ENCODE measurements at regions not wholly inside any gene's neighbourhood (a gene's known extent, or its start where the extent isn't known, plus 50 kb on each side); places are given as distances from the start of the nearest gene placed in this dataset.

DNA sequence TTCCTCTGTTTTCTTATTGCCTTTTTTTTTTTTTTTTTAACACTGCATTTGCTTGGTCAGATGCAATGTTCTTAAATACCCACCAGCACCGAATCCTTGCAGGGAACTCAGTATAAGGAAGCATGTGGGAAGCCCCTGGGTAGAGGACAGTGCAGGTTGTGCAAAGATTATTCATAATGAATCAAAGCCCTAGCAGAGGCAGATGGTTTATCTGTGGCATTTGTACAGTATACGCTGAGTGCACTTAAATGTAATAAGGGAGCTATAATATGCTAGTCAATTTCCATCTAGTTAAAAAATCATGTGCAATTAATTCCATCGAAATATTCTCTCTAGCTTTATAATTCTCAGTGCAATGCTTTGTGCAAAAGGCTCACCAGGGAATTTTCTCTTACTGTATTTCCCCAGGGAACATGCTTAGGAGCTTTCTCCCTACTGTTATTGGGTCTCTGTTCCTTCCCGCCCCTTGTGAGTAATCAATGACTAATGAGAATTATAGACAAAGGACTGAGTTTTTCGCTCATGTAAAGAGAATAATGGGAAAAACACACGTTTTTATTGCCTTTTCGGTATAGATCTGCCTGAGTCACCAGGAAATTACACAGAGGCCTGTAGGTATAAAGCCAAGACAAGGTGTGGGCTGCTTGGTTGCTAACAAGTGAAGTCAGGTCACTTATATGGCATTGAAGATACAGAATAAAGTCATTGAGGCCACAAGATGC is 1214.3 kb upstream of the TMEM132C start:
- Histone ChIP-seq H3K9me3 (ENCODE audit: control insufficient read depth, insufficient read depth, low read length) (peaks cover 7% of the 10 kb centered on the region), H3K9ac (ENCODE audit: low read depth, low read length) (no peak overlapping the region), H3K27me3 (ENCODE audit: control insufficient read depth, insufficient read depth, low read length) (no peaks in the 10 kb centered on the region), H3K4me3 (ENCODE audit: low read depth, low read length) (no peak overlapping the region), H3K36me3 (ENCODE audit: control insufficient read depth, insufficient read depth, low read length) (no peaks in the 10 kb centered on the region), H3K4me1 (ENCODE audit: control insufficient read depth, insufficient read depth, low read length) (no peaks in the 10 kb centered on the region)

DNA sequence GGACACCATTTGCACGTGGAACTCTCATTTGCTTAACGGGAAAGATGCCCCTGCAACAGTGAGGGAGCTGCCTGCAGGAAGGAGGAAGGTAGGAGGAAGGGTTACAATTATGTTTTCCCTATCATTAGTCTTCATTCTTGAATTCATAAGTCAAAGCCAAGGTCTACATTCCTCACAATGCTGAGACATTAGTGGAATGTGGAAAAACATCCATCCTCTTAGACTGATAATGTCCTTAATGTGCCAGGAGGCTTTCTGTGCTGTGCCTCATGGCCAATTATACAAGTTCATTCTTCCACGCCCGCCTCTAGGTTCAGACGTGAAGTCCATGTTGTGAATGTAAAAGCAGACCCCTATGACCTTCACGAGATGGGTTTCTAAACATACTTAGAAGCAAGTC is 1212.4 kb upstream of the TMEM132C start:
- Histone ChIP-seq H3K9me3 (ENCODE audit: control insufficient read depth, insufficient read depth, low read length) (peaks cover 9% of the 10 kb centered on the region), H3K36me3 (ENCODE audit: control insufficient read depth, insufficient read depth, low read length) (no peaks in the 10 kb centered on the region), H3K27me3 (ENCODE audit: control insufficient read depth, insufficient read depth, low read length) (no peaks in the 10 kb centered on the region), H3K4me3 (ENCODE audit: low read depth, low read length) (no peak overlapping the region), H3K4me1 (ENCODE audit: control insufficient read depth, insufficient read depth, low read length) (no peaks in the 10 kb centered on the region), H3K9ac (ENCODE audit: low read depth, low read length) (no peak overlapping the region)

DNA sequence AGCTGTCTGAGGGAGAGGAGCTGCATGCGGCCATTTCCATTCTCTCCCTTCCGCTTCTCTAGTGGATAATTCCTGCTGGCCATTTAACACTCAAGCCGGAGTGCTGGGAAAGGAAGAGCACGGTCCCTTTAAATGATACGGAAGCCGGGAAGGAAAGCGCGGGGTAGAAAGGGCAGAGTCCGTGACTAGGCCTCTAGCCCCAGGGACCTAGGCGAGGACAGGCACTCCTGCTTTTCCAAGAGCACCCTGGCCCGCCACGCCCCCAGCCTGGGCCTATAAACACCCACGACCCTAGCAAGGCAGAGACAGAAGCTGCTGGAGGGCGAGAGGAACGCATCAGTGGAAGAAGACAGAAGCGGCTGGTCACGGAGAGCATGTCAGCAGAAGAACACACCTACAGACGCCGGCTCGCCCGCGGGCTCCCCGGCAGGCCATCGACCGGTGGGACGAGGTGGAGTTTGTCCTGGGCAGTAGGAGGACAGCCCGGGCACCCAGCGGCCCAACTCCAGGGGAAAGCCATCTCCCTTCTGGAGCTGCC is 1206.6 kb upstream of the TMEM132C start:
- Histone ChIP-seq H3K9me3 (ENCODE audit: control insufficient read depth, insufficient read depth, low read length) (peaks cover 2% of the 10 kb centered on the region), H3K36me3 (ENCODE audit: control insufficient read depth, insufficient read depth, low read length) (no peaks in the 10 kb centered on the region), H3K9ac (ENCODE audit: low read depth, low read length) (no peak overlapping the region), H3K27me3 (ENCODE audit: control insufficient read depth, insufficient read depth, low read length) (no peaks in the 10 kb centered on the region), H3K4me3 (ENCODE audit: low read depth, low read length) (no peak overlapping the region), H3K4me1 (ENCODE audit: control insufficient read depth, insufficient read depth, low read length) (no peaks in the 10 kb centered on the region)

DNA sequence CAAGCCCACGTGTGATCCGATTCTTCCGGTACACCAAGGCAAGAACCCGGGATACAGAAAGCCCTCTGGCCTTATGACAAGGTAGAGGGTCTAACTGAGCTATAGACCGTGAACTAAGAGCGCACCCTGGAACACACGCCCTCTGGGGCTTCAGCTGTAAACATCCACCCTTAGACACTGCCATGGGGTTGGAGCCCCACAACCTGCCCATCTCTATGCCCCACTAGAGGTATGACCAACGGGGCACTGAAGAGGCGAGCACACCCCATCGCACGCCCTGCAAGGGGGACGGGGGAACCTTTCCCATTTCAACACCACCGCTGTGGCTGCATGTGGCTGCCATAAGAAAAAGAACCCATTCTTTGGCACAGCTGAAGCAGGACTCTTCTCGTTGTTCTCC is 1206.0 kb upstream of the TMEM132C start:
- Histone ChIP-seq H3K9me3 (ENCODE audit: control insufficient read depth, insufficient read depth, low read length) (peaks cover 2% of the 10 kb centered on the region), H3K4me3 (ENCODE audit: low read depth, low read length) (no peak overlapping the region), H3K27me3 (ENCODE audit: control insufficient read depth, insufficient read depth, low read length) (no peaks in the 10 kb centered on the region), H3K4me1 (ENCODE audit: control insufficient read depth, insufficient read depth, low read length) (no peaks in the 10 kb centered on the region), H3K9ac (ENCODE audit: low read depth, low read length) (no peak overlapping the region), H3K36me3 (ENCODE audit: control insufficient read depth, insufficient read depth, low read length) (no peaks in the 10 kb centered on the region)

DNA sequence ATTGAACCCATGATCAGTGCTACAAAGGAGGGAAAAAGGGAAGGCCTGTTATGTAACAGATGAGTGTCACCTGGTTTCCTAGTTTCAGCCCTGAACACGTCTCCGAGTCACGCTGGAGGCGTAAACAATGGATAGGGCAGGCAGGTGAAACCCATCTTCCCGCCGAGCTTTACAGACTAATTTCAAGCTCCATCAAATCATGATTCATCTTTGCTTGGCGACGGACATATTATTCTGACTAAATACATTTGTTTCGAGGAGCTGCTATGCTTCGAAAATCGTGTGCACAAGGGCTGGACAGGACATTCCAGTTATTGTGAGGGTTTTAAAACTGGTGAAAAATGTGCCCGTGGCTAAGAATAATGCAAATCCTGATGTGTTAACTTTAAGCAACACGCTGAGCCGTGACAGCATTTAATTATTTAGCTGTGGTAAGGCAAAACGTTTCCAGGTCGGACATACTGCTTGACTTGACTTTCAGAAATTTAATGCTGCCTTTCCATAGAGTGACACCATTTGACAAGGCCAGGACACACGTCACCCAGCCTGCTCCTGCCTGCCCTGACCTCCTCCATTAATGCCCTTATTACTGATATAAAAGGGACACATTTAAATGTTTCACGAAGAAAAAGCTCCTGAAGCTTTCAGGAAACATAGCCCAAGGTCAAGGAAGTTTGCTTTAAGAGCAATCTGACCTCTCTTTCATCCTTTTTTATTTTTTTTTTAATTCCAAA is 1203.5 kb upstream of the TMEM132C start:
- Histone ChIP-seq H3K4me3 (ENCODE audit: low read depth, low read length) (no peak overlapping the region), H3K4me1 (ENCODE audit: control insufficient read depth, insufficient read depth, low read length) (no peaks in the 10 kb centered on the region), H3K9me3 (ENCODE audit: control insufficient read depth, insufficient read depth, low read length) (no peaks in the 10 kb centered on the region), H3K27me3 (ENCODE audit: control insufficient read depth, insufficient read depth, low read length) (no peaks in the 10 kb centered on the region), H3K36me3 (ENCODE audit: control insufficient read depth, insufficient read depth, low read length) (no peaks in the 10 kb centered on the region), H3K9ac (ENCODE audit: low read depth, low read length) (no peak overlapping the region)

DNA sequence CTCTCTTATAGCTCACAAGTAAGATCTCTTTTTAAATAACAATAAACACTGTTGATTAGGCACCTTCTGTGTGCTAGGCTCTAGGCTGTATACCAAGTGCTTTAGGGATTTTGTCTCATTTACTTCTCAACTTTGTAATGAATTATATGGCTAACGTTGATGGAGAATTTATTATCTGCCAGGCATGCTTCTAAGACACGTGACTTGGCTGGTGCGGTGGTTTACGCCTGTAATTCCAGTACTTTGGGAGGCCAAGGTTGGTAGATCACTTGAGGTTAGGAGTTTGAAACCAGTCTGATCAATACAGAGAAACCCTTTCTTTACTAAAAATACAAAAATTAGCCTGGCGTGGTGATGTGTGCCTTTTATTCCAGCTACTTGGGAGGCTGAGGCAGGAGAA is 1202.8 kb upstream of the TMEM132C start:
- Histone ChIP-seq H3K9me3 (ENCODE audit: control insufficient read depth, insufficient read depth, low read length) (no peaks in the 10 kb centered on the region), H3K9ac (ENCODE audit: low read depth, low read length) (no peak overlapping the region), H3K27me3 (ENCODE audit: control insufficient read depth, insufficient read depth, low read length) (no peaks in the 10 kb centered on the region), H3K4me3 (ENCODE audit: low read depth, low read length) (no peak overlapping the region), H3K4me1 (ENCODE audit: control insufficient read depth, insufficient read depth, low read length) (no peaks in the 10 kb centered on the region), H3K36me3 (ENCODE audit: control insufficient read depth, insufficient read depth, low read length) (no peaks in the 10 kb centered on the region)

DNA sequence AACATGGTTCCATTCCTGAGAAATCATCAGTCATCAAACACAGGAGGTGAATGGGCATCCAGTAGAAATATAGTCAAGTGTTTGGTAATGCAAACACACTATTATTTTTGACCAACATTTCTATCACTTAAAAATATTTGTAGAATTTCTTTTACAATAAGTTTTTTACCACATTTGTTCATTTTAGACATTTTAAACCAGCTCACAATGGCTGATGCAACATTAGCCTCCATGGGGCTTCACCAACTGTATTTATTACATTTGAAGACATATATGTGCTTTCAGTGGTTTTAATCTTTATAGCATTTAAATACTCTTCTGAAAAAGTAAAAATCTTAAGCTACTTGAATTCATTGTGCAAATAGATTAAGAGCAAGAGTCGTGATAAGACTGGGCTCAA is 1201.4 kb upstream of the TMEM132C start:
- no peak overlapping the region for H3K4me3 ChIP-seq (ENCODE audit: low read depth, low read length)
- H3K4me1 ChIP-seq (ENCODE audit: control insufficient read depth, insufficient read depth, low read length), result no peaks in the 10 kb centered on the region
- H3K27me3 ChIP-seq (ENCODE audit: control insufficient read depth, insufficient read depth, low read length), result no peaks in the 10 kb centered on the region
- H3K9me3 ChIP-seq (ENCODE audit: control insufficient read depth, insufficient read depth, low read length), result no peaks in the 10 kb centered on the region
- no peak overlapping the region for H3K9ac ChIP-seq (ENCODE audit: low read depth, low read length)
- H3K36me3 ChIP-seq (ENCODE audit: control insufficient read depth, insufficient read depth, low read length), result no peaks in the 10 kb centered on the region

DNA sequence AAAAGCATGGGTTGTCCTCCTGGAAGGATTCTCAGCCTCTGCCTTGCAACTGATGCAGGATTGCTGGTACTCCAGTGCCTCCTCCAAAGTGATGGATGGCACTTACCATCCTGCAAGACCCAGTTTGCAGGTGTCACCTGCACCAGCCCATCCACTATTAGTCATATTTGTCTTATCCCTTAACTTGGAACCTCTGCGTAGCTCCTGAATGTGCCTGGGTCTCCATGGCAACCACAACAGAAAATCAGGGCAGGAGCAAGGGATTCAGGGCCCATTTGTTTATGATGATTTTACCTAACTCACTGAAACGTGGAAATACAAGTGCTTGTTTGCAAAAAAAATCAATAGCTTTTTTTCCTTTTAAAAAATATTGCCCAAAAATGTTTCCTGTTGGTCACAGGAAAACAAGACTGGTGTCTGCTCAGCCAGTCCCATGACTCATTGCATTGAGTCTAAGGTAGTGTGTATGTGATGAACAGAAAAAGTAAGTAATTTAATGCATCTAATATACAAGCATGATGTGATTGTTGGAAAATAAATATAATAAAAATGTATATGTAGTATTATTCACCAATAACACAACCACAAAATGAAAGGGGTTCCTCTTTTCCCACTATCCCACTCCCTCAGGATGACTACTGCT is 1196.3 kb upstream of the TMEM132C start:
- H3K9me3 ChIP-seq (ENCODE audit: control insufficient read depth, insufficient read depth, low read length), result no peaks in the 10 kb centered on the region
- H3K9ac ChIP-seq (ENCODE audit: low read depth, low read length), result no peak overlapping the region
- no peaks in the 10 kb centered on the region for H3K36me3 ChIP-seq (ENCODE audit: control insufficient read depth, insufficient read depth, low read length)
- H3K27me3 ChIP-seq (ENCODE audit: control insufficient read depth, insufficient read depth, low read length), result no peaks in the 10 kb centered on the region
- no peaks in the 10 kb centered on the region for H3K4me1 ChIP-seq (ENCODE audit: control insufficient read depth, insufficient read depth, low read length)
- no peak overlapping the region for H3K4me3 ChIP-seq (ENCODE audit: low read depth, low read length)

DNA sequence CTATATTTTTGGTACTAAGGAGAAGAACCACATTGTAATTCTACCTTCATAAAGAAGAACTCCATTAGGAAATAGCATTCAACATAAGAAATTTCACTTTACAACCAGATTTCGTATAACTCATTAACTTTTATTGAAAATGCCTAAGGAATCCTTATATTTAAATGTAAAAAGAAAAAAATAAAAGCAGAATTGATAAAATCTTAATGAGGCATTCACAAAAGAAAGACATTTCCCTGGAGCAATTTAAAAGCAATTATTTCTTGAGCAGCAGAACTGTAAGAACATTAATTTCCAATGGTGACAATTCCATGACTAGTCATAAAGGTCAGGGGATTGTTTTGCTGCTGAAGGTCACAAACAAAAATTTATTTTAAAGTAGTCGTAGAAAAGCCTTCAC is 1192.8 kb upstream of the TMEM132C start:
- Histone ChIP-seq H3K4me1 (ENCODE audit: control insufficient read depth, insufficient read depth, low read length) (no peaks in the 10 kb centered on the region), H3K4me3 (ENCODE audit: low read depth, low read length) (no peak overlapping the region), H3K36me3 (ENCODE audit: control insufficient read depth, insufficient read depth, low read length) (no peaks in the 10 kb centered on the region), H3K9me3 (ENCODE audit: control insufficient read depth, insufficient read depth, low read length) (no peaks in the 10 kb centered on the region), H3K9ac (ENCODE audit: low read depth, low read length) (no peak overlapping the region), H3K27me3 (ENCODE audit: control insufficient read depth, insufficient read depth, low read length) (no peaks in the 10 kb centered on the region)

DNA sequence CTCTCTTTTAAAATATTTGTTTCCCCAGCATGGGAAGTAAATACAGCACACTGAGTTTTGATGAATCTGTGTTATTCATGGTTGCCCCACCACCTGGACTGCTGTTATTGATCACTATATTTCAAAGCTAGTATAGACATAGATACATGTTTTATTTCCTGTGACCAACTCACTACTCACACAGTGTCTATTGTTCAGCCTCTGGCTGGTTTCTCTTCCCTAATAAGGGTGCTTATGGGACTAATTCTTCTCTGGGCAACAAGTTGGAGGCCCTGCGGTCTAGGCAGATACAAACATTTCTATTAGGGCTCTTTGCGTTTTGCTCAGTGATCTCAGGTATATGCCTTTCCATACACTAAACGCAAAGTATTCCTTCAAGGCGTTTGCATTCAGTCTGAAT is 1191.0 kb upstream of the TMEM132C start:
- no peaks in the 10 kb centered on the region for H3K4me1 ChIP-seq (ENCODE audit: control insufficient read depth, insufficient read depth, low read length)
- no peaks in the 10 kb centered on the region for H3K27me3 ChIP-seq (ENCODE audit: control insufficient read depth, insufficient read depth, low read length)
- no peak overlapping the region for H3K4me3 ChIP-seq (ENCODE audit: low read depth, low read length)
- no peaks in the 10 kb centered on the region for H3K36me3 ChIP-seq (ENCODE audit: control insufficient read depth, insufficient read depth, low read length)
- H3K9me3 ChIP-seq (ENCODE audit: control insufficient read depth, insufficient read depth, low read length), result no peaks in the 10 kb centered on the region
- no peak overlapping the region for H3K9ac ChIP-seq (ENCODE audit: low read depth, low read length)

DNA sequence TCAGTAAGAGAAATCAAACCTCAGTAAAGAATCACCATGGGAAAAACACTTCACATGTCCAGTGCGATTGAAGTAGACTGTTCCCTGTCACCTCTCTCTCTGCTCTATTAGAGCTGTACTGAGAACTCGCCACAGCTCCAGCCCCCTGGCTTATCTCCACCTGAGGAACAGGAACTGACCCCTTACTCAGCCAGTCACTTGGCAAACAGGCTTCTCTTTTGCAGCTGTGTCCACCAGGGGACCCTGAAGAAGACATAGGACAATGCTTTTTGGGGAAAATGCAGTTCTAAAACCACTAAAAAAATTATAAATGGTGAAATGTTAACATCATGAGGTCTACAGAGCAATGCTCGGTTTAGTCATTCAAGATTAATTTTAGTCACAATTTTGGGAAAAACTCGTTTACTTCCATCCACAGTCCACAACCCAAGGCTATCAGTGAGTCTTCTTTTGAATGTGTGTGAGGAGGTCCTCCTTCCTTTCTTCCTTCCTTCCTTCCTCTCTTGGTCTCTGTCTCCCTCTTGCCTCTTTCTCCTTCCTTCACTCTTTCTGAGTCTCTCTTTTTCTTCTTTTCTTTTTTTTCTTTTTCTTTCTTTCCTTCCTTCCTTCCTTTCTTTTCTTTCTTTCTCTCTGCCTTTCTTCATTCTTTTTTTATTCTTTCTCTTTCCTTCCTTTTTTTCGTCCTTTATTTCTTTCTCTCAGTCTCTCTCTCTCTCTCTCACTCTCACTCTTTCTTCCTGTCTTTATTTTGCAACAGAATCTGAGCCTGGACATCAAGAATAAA is 1189.5 kb upstream of the TMEM132C start:
- no peaks in the 10 kb centered on the region for H3K27me3 ChIP-seq (ENCODE audit: control insufficient read depth, insufficient read depth, low read length)
- no peaks in the 10 kb centered on the region for H3K9me3 ChIP-seq (ENCODE audit: control insufficient read depth, insufficient read depth, low read length)
- no peak overlapping the region for H3K4me3 ChIP-seq (ENCODE audit: low read depth, low read length)
- no peaks in the 10 kb centered on the region for H3K4me1 ChIP-seq (ENCODE audit: control insufficient read depth, insufficient read depth, low read length)
- no peak overlapping the region for H3K9ac ChIP-seq (ENCODE audit: low read depth, low read length)
- H3K36me3 ChIP-seq (ENCODE audit: control insufficient read depth, insufficient read depth, low read length), result no peaks in the 10 kb centered on the region
